H9 (cell line): ENCODE measurements at regions not wholly inside any gene's neighbourhood (a gene's known extent, or its start where the extent isn't known, plus 50 kb on each side); places are given as distances from the start of the nearest gene placed in this dataset.

Source experiments
- DNase-seq: peaks from one replicate; pipeline ENCODE4 v3.0.0-alpha.2; 2017
- H2AFZ ChIP-seq: one replicate; pipeline ENCODE4 v1.6.1; 2013; ENCODE audit warnings: mild to moderate bottlenecking, low read length, control low read depth, moderate library complexity
- H2AK5ac ChIP-seq: 2 replicates; pipeline ENCODE4 v1.6.1; 2013; ENCODE audit warnings: low read length, control low read depth, mixed read lengths; ENCODE audit not compliant: insufficient read length
- H2BK120ac ChIP-seq: one replicate; pipeline ENCODE4 v1.6.1; 2013; ENCODE audit warnings: low read depth, mild to moderate bottlenecking, low read length, control low read depth, inconsistent platforms; ENCODE audit not compliant: poor library complexity, severe bottlenecking
- H2BK12ac ChIP-seq: 2 replicates; pipeline ENCODE4 v1.6.1; 2013; ENCODE audit warnings: low read length, control low read depth, mixed read lengths, low read depth; ENCODE audit not compliant: insufficient read length
- H2BK15ac ChIP-seq: 2 replicates; pipeline ENCODE4 v1.6.1; 2013; ENCODE audit warnings: low read depth, low read length, control low read depth
- H2BK20ac ChIP-seq: one replicate; pipeline ENCODE4 v1.6.1; 2013; ENCODE audit warnings: low read depth, mild to moderate bottlenecking, low read length, control low read depth, inconsistent platforms; ENCODE audit not compliant: poor library complexity, severe bottlenecking
- H2BK5ac ChIP-seq: 2 replicates; pipeline ENCODE4 v1.6.1; 2013; ENCODE audit warnings: low read length, control low read depth, mixed read lengths; ENCODE audit not compliant: insufficient read length
- H3K14ac ChIP-seq: 2 replicates; pipeline ENCODE4 v1.6.1; 2013; ENCODE audit warnings: low read length, control low read depth; ENCODE audit not compliant: insufficient read depth
- H3K18ac ChIP-seq: 2 replicates; pipeline ENCODE4 v1.6.1; 2013; ENCODE audit warnings: low read depth, mild to moderate bottlenecking, mixed read lengths, low read length, control low read depth; ENCODE audit not compliant: insufficient read length
- H3K23ac ChIP-seq: 2 replicates; pipeline ENCODE4 v1.6.1; 2013; ENCODE audit warnings: low read length, control low read depth, mixed read lengths, low read depth; ENCODE audit not compliant: insufficient read length
- H3K23me2 ChIP-seq: 2 replicates; pipeline ENCODE4 v1.6.1; 2013; ENCODE audit warnings: low read depth, mild to moderate bottlenecking, mixed read lengths, low read length, control low read depth; ENCODE audit not compliant: insufficient read length, poor library complexity, severe bottlenecking
- H3K27ac ChIP-seq: 2 replicates; pipeline ENCODE4 v1.5.1; 2013; ENCODE audit warnings: low read length, control low read depth, mixed read lengths, low read depth; ENCODE audit not compliant: insufficient read length
- H3K27me3 ChIP-seq: 2 replicates; pipeline ENCODE4 v1.6.1; 2013; ENCODE audit warnings: low read length, control low read depth, inconsistent platforms; ENCODE audit not compliant: insufficient read depth
- H3K4ac ChIP-seq: 2 replicates; pipeline ENCODE4 v1.6.1; 2013; ENCODE audit warnings: low read depth, mild to moderate bottlenecking, control low read depth, inconsistent platforms, low read length, moderate library complexity
- H3K4me1 ChIP-seq: 2 replicates; pipeline ENCODE4 v1.6.1; 2013; ENCODE audit warnings: low read length, control low read depth, inconsistent platforms; ENCODE audit not compliant: insufficient read depth
- H3K4me2 ChIP-seq: 2 replicates; pipeline ENCODE4 v1.6.1; 2013; ENCODE audit warnings: low read length, control low read depth, mixed read lengths; ENCODE audit not compliant: insufficient read length, insufficient read depth
- H3K56ac ChIP-seq: 2 replicates; pipeline ENCODE4 v1.6.1; 2013; ENCODE audit warnings: low read depth, mild to moderate bottlenecking, mixed read lengths, low read length, control low read depth; ENCODE audit not compliant: insufficient read length
- H3K79me1 ChIP-seq: 2 replicates; pipeline ENCODE4 v1.6.1; 2013; ENCODE audit warnings: low read depth, mild to moderate bottlenecking, moderate library complexity, low read length, control low read depth, inconsistent platforms; ENCODE audit not compliant: insufficient read depth, poor library complexity, severe bottlenecking
- H3K79me2 ChIP-seq: 2 replicates; pipeline ENCODE4 v1.6.1; 2013; ENCODE audit warnings: low read length, control low read depth, inconsistent platforms; ENCODE audit not compliant: insufficient read depth
- H3K9ac ChIP-seq: 2 replicates; pipeline ENCODE4 v1.6.1; 2013; ENCODE audit warnings: low read length, control low read depth, mixed read lengths; ENCODE audit not compliant: insufficient read length; ENCODE audit errors: extremely low read depth
- H3K9me3 ChIP-seq: one replicate; pipeline ENCODE4 v1.6.1; 2013; ENCODE audit warnings: low read depth, low read length, inconsistent platforms; ENCODE audit not compliant: control insufficient read depth
- H3T11ph ChIP-seq: one replicate; pipeline ENCODE4 v1.6.1; 2013; ENCODE audit warnings: mild to moderate bottlenecking, low read length, control low read depth, inconsistent platforms
- H4K20me1 ChIP-seq: one replicate; pipeline ENCODE4 v1.6.1; 2013; ENCODE audit not compliant: control insufficient read depth, insufficient read length, insufficient read depth
- H4K5ac ChIP-seq: 2 replicates; pipeline ENCODE4 v1.6.1; 2013; ENCODE audit warnings: low read depth, mild to moderate bottlenecking, mixed read lengths, low read length, control low read depth; ENCODE audit not compliant: insufficient read length
- H4K8ac ChIP-seq: replicated peaks from 2 replicates; pipeline ENCODE4 v1.6.1; 2013; ENCODE audit warnings: low read length, control low read depth, mixed read lengths, low read depth; ENCODE audit not compliant: insufficient read length
- H4K91ac ChIP-seq: 2 replicates; pipeline ENCODE4 v1.6.1; 2013; ENCODE audit warnings: low read depth, mild to moderate bottlenecking, moderate library complexity, mixed read lengths, low read length, control low read depth; ENCODE audit not compliant: insufficient read length
- H3K27ac Mint-ChIP-seq, 3 experiments: 2 replicates in 2 of 3; 3 replicates in 1 of 3; pipeline ENCODE4 v1.8.0; 2020 to 2021; ENCODE audit warnings: mixed read lengths in 3 of 3, mild to moderate bottlenecking in 1 of 3, moderate library complexity in 1 of 3
- H3K27me3 Mint-ChIP-seq: 2 replicates; pipeline ENCODE4 v1.8.0; 2021; ENCODE audit warnings: low read depth, mild to moderate bottlenecking, moderate library complexity, mixed read lengths
- H3K36me3 Mint-ChIP-seq, 3 experiments: 2 replicates in 2 of 3; 3 replicates in 1 of 3; pipeline ENCODE4 v1.8.0; 2020 to 2021; ENCODE audit warnings: low read depth in 3 of 3, mixed read lengths in 3 of 3; ENCODE audit not compliant: insufficient read depth in 1 of 3
- H3K4me1 Mint-ChIP-seq, 2 experiments: 2 replicates each; pipeline ENCODE4 v1.8.0; 2020; ENCODE audit warnings: mixed read lengths in 2 of 2
- H3K4me3 Mint-ChIP-seq, 2 experiments: 2 replicates in 1 of 2; 3 replicates in 1 of 2; pipeline ENCODE4 v1.8.0; 2020 to 2021; ENCODE audit warnings: mild to moderate bottlenecking in 2 of 2, mixed read lengths in 2 of 2, moderate library complexity in 1 of 2
- H3K9me3 Mint-ChIP-seq, 2 experiments: 2 replicates in 1 of 2; 3 replicates in 1 of 2; pipeline ENCODE4 v1.8.0; 2020; ENCODE audit warnings: mild to moderate bottlenecking in 2 of 2, mixed read lengths in 2 of 2, moderate library complexity in 1 of 2
- CTCF ChIP-seq: fragments of 200-600 bp; sonication (generic); conservative IDR thresholded peaks from 3 replicates; pipeline ENCODE4 v1.8.0; 2021; ENCODE audit warnings: antibody characterized with exemption, mild to moderate bottlenecking
- WGBS: extraction: QIAGEN DNeasy Blood & Tissue Kit; methylation state at CpG from one replicate; pipeline ENCODE4 v1.1.7; 2013; ENCODE audit warnings: missing lambda C conversion rate, low lambda C conversion rate, mixed read lengths; ENCODE audit not compliant: insufficient read length; ENCODE audit errors: extremely low coverage; 5-methylcytosine and 5-hydroxymethylcytosine counted together

DNA sequence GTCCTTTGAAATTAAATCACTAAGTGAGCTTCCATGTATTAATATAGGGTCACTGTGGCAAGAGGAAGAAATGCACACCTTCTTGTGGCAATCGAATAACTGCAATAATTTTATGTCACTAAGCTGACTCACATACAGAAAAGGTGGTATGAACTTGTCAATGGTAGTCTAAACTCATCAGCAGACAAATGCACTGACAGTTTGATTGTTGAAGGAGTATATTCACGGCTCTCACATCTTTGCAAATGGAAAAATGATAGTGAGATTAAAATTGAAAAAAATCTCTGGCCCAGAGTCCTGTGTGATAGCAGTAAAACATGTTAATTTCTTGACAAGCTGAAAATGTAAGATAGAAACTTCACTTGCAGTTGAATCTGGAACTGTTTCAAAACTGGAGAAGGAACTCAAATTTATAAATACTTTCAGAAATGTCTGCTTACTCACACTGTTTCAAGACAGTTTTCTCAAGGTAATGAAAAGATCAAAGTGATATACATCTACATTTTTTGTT, 215.8 kb upstream of the CADM2 start:
- Histone ChIP-seq H3K27ac (no peak overlapping the region), H3K4ac (no peak overlapping the region), H2BK120ac (no peak overlapping the region), H2AK5ac (no peak overlapping the region), H3T11ph (no peak overlapping the region), H3K9me3 (no peaks in the 10 kb centered on the region), H2BK5ac (no peak overlapping the region), H3K14ac (no peak overlapping the region), H3K79me1 (no peaks in the 10 kb centered on the region), H3K4me1 (no peaks in the 10 kb centered on the region), H3K27me3 (no peaks in the 10 kb centered on the region), H2AFZ (no peak overlapping the region), H3K23me2 (no peaks in the 10 kb centered on the region), H4K5ac (no peak overlapping the region), H3K79me2 (no peaks in the 10 kb centered on the region), H2BK15ac (no peak overlapping the region), H3K56ac (no peak overlapping the region), H2BK20ac (no peak overlapping the region), H4K20me1 (no peaks in the 10 kb centered on the region), H3K23ac (no peak overlapping the region), H2BK12ac (no peak overlapping the region), H3K4me2 (no peak overlapping the region), H3K18ac (no peak overlapping the region), H4K91ac (no peak overlapping the region), H3K9ac (no peak overlapping the region), H4K8ac (no peak overlapping the region)
- H3K4me1 Mint-ChIP-seq, result peaks cover 2 to 3% of the 10 kb centered on the region in 2 experiments; a peak in 3 of 4 replicates
- no peaks in the 10 kb centered on the region for H3K36me3 Mint-ChIP-seq
- no peaks in the 10 kb centered on the region for H3K27me3 Mint-ChIP-seq
- H3K9me3 Mint-ChIP-seq, result no peaks in the 10 kb centered on the region
- no peak for DNase-seq
- no CpG with 5 or more reads among the region's 2 CpGs for WGBS
- no peak overlapping the region for H3K4me3 Mint-ChIP-seq
- H3K27ac Mint-ChIP-seq, result no peak overlapping the region
- no peak for TF ChIP-seq CTCF
